K562 (cell line): ENCODE measurements at regions not wholly inside any gene's neighbourhood (a gene's known extent, or its start where the extent isn't known, plus 50 kb on each side); places are given as distances from the start of the nearest gene placed in this dataset.
"Not testable (repeated sequence)": the region's sequence is repeated elsewhere in the genome, so short reads cannot be mapped to it uniquely, and the experiment has no call there.

Experiments
- ATAC-seq: fragments of 200-7000 bp; cut with Tn5 transposase; 3 replicates; pipeline ENCODE4 v1.9.1; 2020; ENCODE audit warnings: moderate library complexity
- BruUV-seq: library from RNA; stranded (reverse); fragments of 400-500 nt; replicated peaks from 2 replicates; lab custom pipeline; 2021; lab: Mats Ljungman, UMichigan
- CTCF ChIA-PET: fragments of 300-600 bp; formaldehyde crosslinking; extraction: SDS; loops from one replicate; lab custom pipeline; 2021; ENCODE audit warnings: low intra/inter-chr PET ratio; lab: Yijun Ruan, JAX
- POLR2A ChIA-PET: fragments of 300-600, 350-650 bp; sonication (Branson Sonifier 250); formaldehyde crosslinking; extraction: SDS; loops from one replicate; lab custom pipeline; 2021; ENCODE audit warnings: antibody characterized with exemption, inconsistent platforms; lab: Yijun Ruan, JAX
- DNase-seq, 4 experiments: peaks; one replicate each; pipeline versions ENCODE4 v3.0.0 to v3.0.0-alpha.2; 2011 to 2018; ENCODE audit warnings: low spot score in 3 of 4, mixed read lengths in 3 of 4; ENCODE audit errors: extremely low read depth in 1 of 4
- FAIRE-seq: peaks from 2 replicates; lab custom pipeline; 2011; peaks lifted over from hg19 to GRCh38; lab: Jason Lieb, UNC
- H2AFZ ChIP-seq: 2 replicates; pipeline ENCODE4 v1.6.0; 2011; ENCODE audit warnings: low read depth, low read length, control low read depth, inconsistent platforms
- H3K27ac ChIP-seq: fragments of 200-600 bp; 3 replicates; pipeline ENCODE4 v1.8.0; 2011; ENCODE audit warnings: low read depth, mild to moderate bottlenecking, control low read depth, inconsistent platforms, low read length, moderate library complexity, mixed read lengths; ENCODE audit errors: extremely low read depth
- H3K27me3 ChIP-seq, 2 experiments: fragments of 300-600 bp in 1 of 2; 2 replicates in 1 of 2; 3 replicates in 1 of 2; pipeline versions ENCODE4 v1.6.0 to v1.8.0; 2011; ENCODE audit warnings: inconsistent platforms in 2 of 2, low read length in 2 of 2, mild to moderate bottlenecking in 1 of 2, mixed read lengths in 1 of 2, moderate library complexity in 1 of 2; ENCODE audit not compliant: control insufficient read depth in 2 of 2, insufficient read depth in 2 of 2
- H3K36me3 ChIP-seq: fragments of 300-600 bp; 3 replicates; pipeline ENCODE4 v1.8.0; 2011; ENCODE audit warnings: mild to moderate bottlenecking, low read length, inconsistent platforms; ENCODE audit not compliant: control insufficient read depth, insufficient read depth
- H3K4me1 ChIP-seq, 2 experiments: fragments of 200-600 bp in 1 of 2; replicated peaks in 1 of 2; 2 replicates in 1 of 2; 3 replicates in 1 of 2; pipeline versions ENCODE4 v1.5.1 to v1.8.0; 2011; ENCODE audit warnings: inconsistent platforms in 2 of 2, low read length in 2 of 2, mild to moderate bottlenecking in 1 of 2, mixed read lengths in 1 of 2, moderate library complexity in 1 of 2; ENCODE audit not compliant: control insufficient read depth in 2 of 2, insufficient read depth in 2 of 2
- H3K4me2 ChIP-seq: 2 replicates; pipeline ENCODE4 v1.6.1; 2011; ENCODE audit warnings: low read length, control low read depth, inconsistent platforms, mixed read lengths; ENCODE audit not compliant: insufficient read depth
- H3K4me3 ChIP-seq: fragments of 200-600 bp; sonication (generic), shearing (Covaris generic); 2 replicates; pipeline ENCODE4 v1.5.1; 2016; ENCODE audit warnings: control low read depth, inconsistent platforms
- H3K79me2 ChIP-seq: fragments of 200-600 bp; 3 replicates; pipeline ENCODE4 v1.8.0; 2011; ENCODE audit warnings: low read length, inconsistent platforms; ENCODE audit not compliant: control insufficient read depth, insufficient read depth
- H3K9ac ChIP-seq, 2 experiments: 2 replicates each; pipeline versions ENCODE4 v1.6.0 to v1.6.1; 2011; ENCODE audit warnings: low read depth in 2 of 2, low read length in 2 of 2, control low read depth in 1 of 2, inconsistent platforms in 1 of 2, mild to moderate bottlenecking in 1 of 2, mixed read lengths in 1 of 2; ENCODE audit not compliant: insufficient read depth in 1 of 2
- H3K9me1 ChIP-seq: one replicate; pipeline ENCODE4 v1.6.0; 2011; ENCODE audit warnings: inconsistent platforms, mild to moderate bottlenecking, low read length, moderate library complexity; ENCODE audit not compliant: control insufficient read depth, insufficient read depth
- H3K9me3 ChIP-seq: replicated peaks from 2 replicates; pipeline ENCODE4 v1.5.1; 2011; ENCODE audit warnings: low read depth, low read length, inconsistent platforms; ENCODE audit not compliant: control insufficient read depth, insufficient read depth
- H4K20me1 ChIP-seq: replicated peaks from 2 replicates; pipeline ENCODE4 v1.6.1; 2011; ENCODE audit warnings: low read length, inconsistent platforms, mixed read lengths; ENCODE audit not compliant: control insufficient read depth, insufficient read depth
- C11orf30 ChIP-seq: fragments of 450-650 bp; IDR thresholded peaks from 2 replicates; pipeline ENCODE4 v1.6.1; 2016; ENCODE audit warnings: low read depth, mild to moderate bottlenecking
- FOXJ2 ChIP-seq: fragments of 200-800 bp; sonication (Bioruptor generic); IDR thresholded peaks from 2 replicates; pipeline ENCODE4 v1.6.1; 2016; ENCODE audit warnings: missing genetic modification characterization, missing compliant biosample characterization
- RFX1 ChIP-seq: fragments of 450-650 bp; IDR thresholded peaks from 2 replicates; pipeline ENCODE4 v1.6.1; 2016; ENCODE audit warnings: mild to moderate bottlenecking, moderate library complexity
- ZNF316 ChIP-seq: fragments of 450-650 bp; IDR thresholded peaks from 2 replicates; pipeline ENCODE4 v1.6.1; 2016
- WGBS: fragments of 100-300 bp; shearing (Covaris generic); methylation state at CpG from one replicate; pipeline ENCODE4 v1.1.6; 2016; ENCODE audit warnings: low coverage, mixed read lengths; ENCODE audit not compliant: insufficient coverage; ENCODE audit errors: missing lambda C conversion rate; 5-methylcytosine and 5-hydroxymethylcytosine counted together
- in situ Hi-C: fragments of 300-500 bp; cut with MboI; formaldehyde crosslinking; loops from 4 replicates; pipeline ENCODE4 v1.15.0; 2018; ENCODE audit warnings: inconsistent platforms, mixed read lengths
- intact Hi-C: fragments of 100-400 bp; cut with micrococcal nuclease; formaldehyde crosslinking; loops from 2 replicates; pipeline ENCODE4 v1.14.2; 2022
- TF ChIP-seq, protein P1 (sequence below): fragments of 450-650 bp; IDR thresholded peaks from 2 replicates; pipeline ENCODE4 v1.6.1; 2016
- TF ChIP-seq, protein P2 (sequence below), 2 experiments: IDR thresholded peaks in 1 of 2; conservative IDR thresholded peaks in 1 of 2; 2 replicates each; pipeline ENCODE4 v1.6.1; 2016; ENCODE audit warnings: low read depth in 2 of 2, mild to moderate bottlenecking in 1 of 2, missing compliant biosample characterization in 1 of 2, missing genetic modification characterization in 1 of 2, moderate library complexity in 1 of 2

DNA sequence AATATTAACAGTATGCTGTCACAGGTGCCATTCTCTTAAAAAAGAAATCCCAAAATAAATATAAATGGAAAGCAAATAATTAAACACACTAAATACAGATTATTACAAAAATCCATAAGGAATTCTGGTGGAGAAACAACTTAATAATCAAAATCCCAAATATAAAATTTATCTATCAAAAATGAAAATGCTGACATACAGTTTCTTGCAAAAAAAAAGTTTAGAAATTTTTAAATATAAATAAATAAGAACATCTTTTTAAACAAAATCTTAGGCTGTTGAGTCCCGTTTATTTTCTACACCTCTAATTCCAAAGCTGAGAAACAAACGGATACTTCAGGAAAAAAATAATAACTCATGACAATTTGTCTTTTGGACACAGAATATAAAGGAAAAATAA, 625.5 kb downstream of the PRIM2 start:
- TF ChIP-seq C11orf30 = peak; percentile 57; the same call in 1 of the 2 replicates
- peak; percentile 76 for TF ChIP-seq ZNF316
- FAIRE-seq, intact Hi-C loops, CTCF ChIA-PET, H3K4me1 ChIP-seq, H3K27me3 ChIP-seq, BruUV-seq, H3K9me1 ChIP-seq, H3K36me3 ChIP-seq, DNase-seq, H3K4me2 ChIP-seq, H3K9ac ChIP-seq, H4K20me1 ChIP-seq, H3K9me3 ChIP-seq, H3K79me2 ChIP-seq, H2AFZ ChIP-seq, in situ Hi-C loops, H3K27ac ChIP-seq, H3K4me3 ChIP-seq, POLR2A ChIA-PET, ATAC-seq: not testable (repeated sequence)
- WGBS = 17% methylated on average over 2 of the region's 2 CpGs

DNA sequence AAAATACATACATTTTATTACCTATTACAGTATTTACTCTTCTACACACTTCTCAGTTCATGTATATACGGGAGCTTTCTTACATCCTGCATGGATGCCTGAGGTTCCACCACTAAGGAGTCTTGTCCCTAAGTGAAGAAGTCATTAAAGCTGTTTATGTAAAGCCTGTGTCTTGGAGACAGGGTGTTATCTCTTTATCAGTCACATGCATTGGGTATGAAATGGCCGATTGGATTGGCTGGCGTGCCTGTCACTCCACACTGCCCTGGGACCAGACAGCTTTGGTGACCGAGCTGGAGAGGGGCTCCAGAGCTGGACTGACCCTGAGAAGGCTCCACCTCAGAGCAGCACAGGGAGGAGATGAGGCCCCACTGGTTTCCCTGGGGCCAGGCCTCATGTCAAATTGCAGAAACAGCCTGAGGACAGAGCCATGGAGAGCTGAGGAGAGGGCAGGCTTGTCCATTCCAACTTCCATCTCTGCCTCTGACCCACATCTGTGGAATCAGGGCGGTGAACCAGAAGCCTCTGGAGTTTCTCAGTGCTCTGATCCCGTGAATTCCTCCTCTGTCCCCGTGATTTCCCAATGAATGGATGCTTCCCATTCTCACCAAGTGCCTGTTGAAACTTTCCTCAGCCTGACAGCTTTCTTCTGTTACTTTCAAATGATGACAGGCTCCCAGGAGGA, 628.8 kb downstream of the PRIM2 start:
- H3K9me3 ChIP-seq, CTCF ChIA-PET, FAIRE-seq, H3K4me2 ChIP-seq, H3K9me1 ChIP-seq, H3K27ac ChIP-seq, H3K4me3 ChIP-seq, POLR2A ChIA-PET, H3K36me3 ChIP-seq, H3K79me2 ChIP-seq, H2AFZ ChIP-seq, in situ Hi-C loops, H3K4me1 ChIP-seq, H3K27me3 ChIP-seq, BruUV-seq, H3K9ac ChIP-seq, intact Hi-C loops, H4K20me1 ChIP-seq: not testable (repeated sequence)
- 86% methylated on average over 5 of the region's 7 CpGs for WGBS
- DNase-seq (peak in 3 of 4 experiments; percentile 5 to 24 (median 11)), ATAC-seq (peak; percentile 82)
- peak; percentile 92 for TF ChIP-seq FOXJ2 (tag)
- TF ChIP-seq, protein P1, sequence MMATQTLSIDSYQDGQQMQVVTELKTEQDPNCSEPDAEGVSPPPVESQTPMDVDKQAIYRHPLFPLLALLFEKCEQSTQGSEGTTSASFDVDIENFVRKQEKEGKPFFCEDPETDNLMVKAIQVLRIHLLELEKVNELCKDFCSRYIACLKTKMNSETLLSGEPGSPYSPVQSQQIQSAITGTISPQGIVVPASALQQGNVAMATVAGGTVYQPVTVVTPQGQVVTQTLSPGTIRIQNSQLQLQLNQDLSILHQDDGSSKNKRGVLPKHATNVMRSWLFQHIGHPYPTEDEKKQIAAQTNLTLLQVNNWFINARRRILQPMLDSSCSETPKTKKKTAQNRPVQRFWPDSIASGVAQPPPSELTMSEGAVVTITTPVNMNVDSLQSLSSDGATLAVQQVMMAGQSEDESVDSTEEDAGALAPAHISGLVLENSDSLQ = peak; percentile 96
- peak; percentile 42 for TF ChIP-seq RFX1
- TF ChIP-seq, protein P2, sequence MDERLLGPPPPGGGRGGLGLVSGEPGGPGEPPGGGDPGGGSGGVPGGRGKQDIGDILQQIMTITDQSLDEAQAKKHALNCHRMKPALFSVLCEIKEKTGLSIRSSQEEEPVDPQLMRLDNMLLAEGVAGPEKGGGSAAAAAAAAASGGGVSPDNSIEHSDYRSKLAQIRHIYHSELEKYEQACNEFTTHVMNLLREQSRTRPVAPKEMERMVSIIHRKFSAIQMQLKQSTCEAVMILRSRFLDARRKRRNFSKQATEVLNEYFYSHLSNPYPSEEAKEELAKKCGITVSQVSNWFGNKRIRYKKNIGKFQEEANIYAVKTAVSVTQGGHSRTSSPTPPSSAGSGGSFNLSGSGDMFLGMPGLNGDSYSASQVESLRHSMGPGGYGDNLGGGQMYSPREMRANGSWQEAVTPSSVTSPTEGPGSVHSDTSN (CRISPR knock-in tag; IDR thresholded peaks at IDR 0.05; ENCODE audit: low read depth) = peak; percentile 35; the same call in 1 of the 2 replicates
- TF ChIP-seq, protein P2 (tag; conservative IDR thresholded peaks at IDR 0.05; ENCODE audit: low read depth) = peak; percentile 67
